Mesodermal cell (in vitro differentiated cells): ENCODE measurements at regions not wholly inside any gene's neighbourhood (a gene's known extent, or its start where the extent isn't known, plus 50 kb on each side); places are given as distances from the start of the nearest gene placed in this dataset.
"Not testable (repeated sequence)": the region's sequence is repeated elsewhere in the genome, so short reads cannot be mapped to it uniquely, and the experiment has no call there.

Experiments
- H3K27ac ChIP-seq: 2 replicates; pipeline ENCODE4 v1.7.0; 2013; ENCODE audit warnings: mild to moderate bottlenecking, low read depth, low read length, moderate library complexity; ENCODE audit not compliant: severe bottlenecking
- H3K36me3 ChIP-seq: 2 replicates; pipeline ENCODE4 v1.7.1; 2013; ENCODE audit warnings: mild to moderate bottlenecking, low read length, moderate library complexity; ENCODE audit not compliant: control insufficient read depth, insufficient read depth
- H3K4me1 ChIP-seq: one replicate; pipeline ENCODE4 v1.7.1; 2013; ENCODE audit warnings: mild to moderate bottlenecking, low read length; ENCODE audit not compliant: insufficient read depth, control insufficient read depth, poor library complexity, severe bottlenecking
- H3K4me3 ChIP-seq: 2 replicates; pipeline ENCODE4 v1.7.0; 2013; ENCODE audit warnings: low read length, control low read depth, mild to moderate bottlenecking; ENCODE audit not compliant: insufficient read depth, poor library complexity, severe bottlenecking; ENCODE audit errors: extremely low read depth
- H3K9me3 ChIP-seq: 2 replicates; pipeline ENCODE4 v1.7.1; 2013; ENCODE audit warnings: mild to moderate bottlenecking, low read length, moderate library complexity; ENCODE audit not compliant: control insufficient read depth
- WGBS, 2 experiments: methylation state at CpG; one replicate each; pipeline ENCODE4 v1.1.5; 2013; ENCODE audit warnings: missing lambda C conversion rate in 2 of 2; ENCODE audit not compliant: insufficient coverage in 2 of 2; 5-methylcytosine and 5-hydroxymethylcytosine counted together

GRCh38 chr6:126955621-126956020 lies 162.8 kb upstream of the RSPO3 start:
- no CpG with 5 or more reads among the region's 1 CpG for WGBS, 2 experiments
- Histone ChIP-seq H3K27ac (no peak overlapping the region), H3K4me1 (no peaks in the 10 kb centered on the region), H3K36me3 (no peaks in the 10 kb centered on the region), H3K4me3 (no peak overlapping the region), H3K9me3 (no peaks in the 10 kb centered on the region)

GRCh38 chr6:126957721-126958120 lies 160.8 kb upstream of the RSPO3 start:
- Histone ChIP-seq H3K9me3 (no peaks in the 10 kb centered on the region), H3K4me3 (no peak overlapping the region), H3K27ac (no peak overlapping the region), H3K36me3 (no peaks in the 10 kb centered on the region), H3K4me1 (no peaks in the 10 kb centered on the region)
- WGBS, 2 experiments: 100% methylated on average over 1 of the region's 3 CpGs

DNA sequence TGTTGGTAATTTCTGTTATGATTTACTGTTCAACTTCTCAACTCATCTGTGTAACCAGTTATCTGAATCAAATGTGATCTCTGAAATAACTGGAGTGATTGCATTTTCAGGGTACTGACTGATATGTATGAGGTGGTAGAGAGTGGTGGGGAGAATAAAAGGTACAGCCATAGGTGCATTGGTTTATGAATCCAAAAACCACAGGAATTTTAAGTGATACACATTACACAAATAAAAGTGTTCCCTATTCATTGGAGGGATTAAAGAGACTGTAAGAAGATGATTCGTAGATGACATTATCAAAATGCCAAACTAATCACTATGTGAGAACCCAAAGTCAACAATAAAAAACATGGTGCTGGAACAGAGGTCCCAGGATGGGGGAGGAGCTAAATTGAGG lies 158.7 kb upstream of the RSPO3 start:
- no CpG with 5 or more reads among the region's 1 CpG for WGBS, 2 experiments
- H3K4me3 ChIP-seq: no peak overlapping the region
- no peaks in the 10 kb centered on the region for H3K4me1 ChIP-seq
- no peaks in the 10 kb centered on the region for H3K36me3 ChIP-seq
- no peaks in the 10 kb centered on the region for H3K9me3 ChIP-seq
- no peak overlapping the region for H3K27ac ChIP-seq

DNA sequence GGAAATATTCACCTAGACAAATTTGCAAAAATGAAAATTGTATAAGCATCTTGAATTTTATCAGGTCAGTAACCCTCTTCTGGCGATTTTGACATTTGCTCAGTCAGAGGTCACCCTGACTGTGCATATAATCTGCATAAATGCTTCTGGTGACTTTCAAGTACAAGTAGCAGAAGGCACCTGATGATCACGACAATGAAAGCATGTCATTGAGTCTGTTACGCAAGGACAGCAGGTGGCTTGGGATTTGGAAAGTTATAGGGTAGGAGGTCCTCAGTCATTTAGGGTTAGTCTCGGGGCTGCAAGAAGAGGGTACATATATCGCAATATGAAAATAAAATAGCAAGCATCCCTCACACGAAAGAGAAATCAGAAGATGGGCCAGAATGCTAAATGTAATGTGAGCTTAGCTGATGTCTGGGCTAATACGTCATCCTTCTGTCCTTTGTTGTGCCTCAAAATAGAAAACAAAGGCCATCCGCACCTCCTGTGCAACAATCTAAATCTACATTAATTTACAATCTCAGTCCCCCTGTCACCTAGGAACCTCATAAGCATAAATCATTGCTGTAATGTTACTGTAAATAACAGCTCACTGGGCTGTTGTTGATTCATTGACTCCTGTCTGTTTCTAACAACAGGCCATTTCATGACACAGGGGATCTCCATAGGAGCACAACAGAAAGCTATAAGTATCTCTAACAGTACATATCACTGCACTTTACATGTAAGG lies 155.2 kb upstream of the RSPO3 start:
- H3K9me3 ChIP-seq: no peaks in the 10 kb centered on the region
- H3K4me3 ChIP-seq: no peak overlapping the region
- no peaks in the 10 kb centered on the region for H3K4me1 ChIP-seq
- no peaks in the 10 kb centered on the region for H3K36me3 ChIP-seq
- H3K27ac ChIP-seq: no peak overlapping the region
- WGBS, 2 experiments: 42 to 69% methylated on average over 2 to 5 of the region's 8 CpGs

GRCh38 chr6:126967296-126968005 lies 151.0 kb upstream of the RSPO3 start:
- Histone ChIP-seq H3K9me3 (no peaks in the 10 kb centered on the region), H3K4me3 (no peak overlapping the region), H3K4me1 (no peaks in the 10 kb centered on the region), H3K27ac (no peak overlapping the region), H3K36me3 (no peaks in the 10 kb centered on the region)
- WGBS, 2 experiments: 82 to 96% methylated on average over 3 of the region's 3 CpGs

DNA sequence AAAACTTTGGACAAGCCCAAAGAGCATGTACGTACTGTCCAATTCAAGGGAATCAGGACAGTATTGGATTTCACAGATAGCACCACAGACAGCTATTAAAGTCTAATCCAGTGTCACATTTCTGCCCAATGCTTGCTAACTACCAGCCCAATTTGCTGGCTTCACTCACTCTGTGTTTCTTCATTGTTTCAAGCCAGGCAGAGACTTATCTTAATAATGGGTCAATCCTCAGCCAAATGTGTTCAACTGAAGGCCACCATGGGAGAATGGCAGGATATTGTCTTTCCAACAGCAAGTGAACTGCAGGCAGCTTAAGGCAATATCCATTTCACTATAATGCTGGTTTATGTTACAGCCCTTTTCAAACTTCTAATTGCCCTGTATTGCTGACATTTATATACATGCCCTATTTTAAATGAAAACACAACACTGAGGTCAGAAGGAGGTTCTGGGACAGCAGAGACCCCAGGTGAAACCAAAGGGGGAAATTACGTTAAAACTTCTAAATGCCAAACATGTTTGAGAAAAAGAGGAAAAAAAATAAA lies 142.1 kb upstream of the RSPO3 start:
- Histone ChIP-seq H3K36me3 (no peaks in the 10 kb centered on the region), H3K27ac (no peak overlapping the region)
- 90 to 100% methylated on average over 1 of the region's 2 CpGs for WGBS, 2 experiments

GRCh38 chr6:126983779-126984178 lies 134.7 kb upstream of the RSPO3 start:
- 17 to 100% methylated on average over 1 of the region's 4 CpGs for WGBS, 2 experiments
- no peak overlapping the region for H3K27ac ChIP-seq
- H3K4me1 ChIP-seq: no peaks in the 10 kb centered on the region
- H3K36me3 ChIP-seq: no peaks in the 10 kb centered on the region
- H3K9me3 ChIP-seq: no peaks in the 10 kb centered on the region
- H3K4me3 ChIP-seq: no peak overlapping the region

More for the DNA sequence above, 142.1 kb upstream of the RSPO3 start:
- H3K4me1 ChIP-seq: no peaks in the 10 kb centered on the region
- no peak overlapping the region for H3K4me3 ChIP-seq
- no peaks in the 10 kb centered on the region for H3K9me3 ChIP-seq

- not testable (repeated sequence) for H3K4me3 ChIP-seq, H3K36me3 ChIP-seq, H3K9me3 ChIP-seq, H3K27ac ChIP-seq, H3K4me1 ChIP-seq
- WGBS, 2 experiments: 80% methylated on average over 1 of the region's 1 CpG; no CpG with 5 or more reads in 1 of the 2 experiments
These were observed 130.3 kb upstream of the RSPO3 start for GRCh38 chr6:126988125-126988524.

GRCh38 chr6:127000631-127001030 lies 117.8 kb upstream of the RSPO3 start:
- Histone ChIP-seq H3K4me1 (no peaks in the 10 kb centered on the region), H3K4me3 (no peak overlapping the region), H3K27ac (no peak overlapping the region), H3K9me3 (no peaks in the 10 kb centered on the region), H3K36me3 (no peaks in the 10 kb centered on the region)
- WGBS, 2 experiments: 97 to 100% methylated on average over 2 to 5 of the region's 6 CpGs

DNA sequence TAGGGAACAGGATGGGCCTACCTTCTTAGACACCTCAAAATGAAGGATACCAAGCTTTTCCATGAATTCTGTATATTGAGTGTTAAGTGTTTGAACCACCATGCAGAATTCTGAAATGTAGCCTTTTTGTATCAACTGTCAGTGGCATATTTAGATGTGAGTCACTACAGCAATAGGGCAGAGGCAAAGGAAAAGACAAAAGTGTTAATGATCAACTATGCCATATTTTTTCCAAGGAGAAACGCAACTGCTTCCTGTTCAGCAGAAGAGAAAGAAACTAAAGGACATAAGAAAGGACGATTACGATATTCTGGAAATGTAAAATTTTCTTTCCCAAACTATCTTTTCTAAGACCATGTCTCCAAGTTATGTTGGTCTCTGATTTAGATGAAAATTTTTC lies 104.6 kb upstream of the RSPO3 start:
- H3K27ac ChIP-seq: no peak overlapping the region
- no CpG with 5 or more reads among the region's 3 CpGs for WGBS, 2 experiments
- no peaks in the 10 kb centered on the region for H3K4me1 ChIP-seq
- H3K9me3 ChIP-seq: no peaks in the 10 kb centered on the region
- H3K4me3 ChIP-seq: no peak overlapping the region
- H3K36me3 ChIP-seq: no peaks in the 10 kb centered on the region

- H3K36me3 ChIP-seq: no peaks in the 10 kb centered on the region
- H3K27ac ChIP-seq: no peak overlapping the region
- H3K4me1 ChIP-seq: no peaks in the 10 kb centered on the region
- H3K9me3 ChIP-seq: no peaks in the 10 kb centered on the region
- H3K4me3 ChIP-seq: no peak overlapping the region
These were observed 102.6 kb upstream of the RSPO3 start for GRCh38 chr6:127015858-127016257.
